ENCODE measurements at regions not wholly inside any gene's neighbourhood (a gene's known extent, or its start where the extent isn't known, plus 50 kb on each side); places are given as distances from the start of the nearest gene placed in this dataset.
"Not testable (repeated sequence)": the region's sequence is repeated elsewhere in the genome, so short reads cannot be mapped to it uniquely, and the experiment has no call there.

DNA sequence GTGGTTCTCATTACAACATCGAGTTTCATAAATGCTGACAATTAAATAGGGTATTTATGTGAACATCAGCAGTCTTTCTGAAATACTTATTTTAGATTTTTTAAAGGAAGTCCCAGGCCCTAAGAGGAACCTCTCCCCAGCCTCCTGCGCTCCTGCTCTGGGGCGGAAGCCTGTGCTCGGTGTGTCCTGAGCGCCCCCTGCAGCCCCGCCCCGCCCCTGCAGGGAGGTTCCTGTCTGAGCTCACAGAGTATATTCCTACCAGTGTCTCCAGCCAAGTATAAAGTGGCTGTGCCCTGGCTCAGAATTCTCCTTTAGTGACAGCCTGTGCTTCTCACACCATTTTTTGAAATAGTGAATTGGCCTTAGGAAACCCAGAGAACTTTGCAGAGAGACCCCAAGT lies 567.9 kb downstream of the GOLGA6L6 start:
- TF ChIP-seq, protein P1, sequence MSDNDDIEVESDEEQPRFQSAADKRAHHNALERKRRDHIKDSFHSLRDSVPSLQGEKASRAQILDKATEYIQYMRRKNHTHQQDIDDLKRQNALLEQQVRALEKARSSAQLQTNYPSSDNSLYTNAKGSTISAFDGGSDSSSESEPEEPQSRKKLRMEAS (IDR thresholded peaks at IDR 0.05), result no peak
- TF ChIP-seq, protein P2, sequence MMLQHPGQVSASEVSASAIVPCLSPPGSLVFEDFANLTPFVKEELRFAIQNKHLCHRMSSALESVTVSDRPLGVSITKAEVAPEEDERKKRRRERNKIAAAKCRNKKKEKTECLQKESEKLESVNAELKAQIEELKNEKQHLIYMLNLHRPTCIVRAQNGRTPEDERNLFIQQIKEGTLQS (IDR thresholded peaks at IDR 0.05), result no peak
- TF ChIP-seq GABPA (IDR thresholded peaks at IDR 0.05 in 1 of 2, conservative IDR thresholded peaks at IDR 0.05 in 1 of 2) (no peak), HNF4A (conservative IDR thresholded peaks at IDR 0.05) (no peak), JUND (IDR thresholded peaks at IDR 0.05) (no peak)
- TF ChIP-seq, protein P3, sequence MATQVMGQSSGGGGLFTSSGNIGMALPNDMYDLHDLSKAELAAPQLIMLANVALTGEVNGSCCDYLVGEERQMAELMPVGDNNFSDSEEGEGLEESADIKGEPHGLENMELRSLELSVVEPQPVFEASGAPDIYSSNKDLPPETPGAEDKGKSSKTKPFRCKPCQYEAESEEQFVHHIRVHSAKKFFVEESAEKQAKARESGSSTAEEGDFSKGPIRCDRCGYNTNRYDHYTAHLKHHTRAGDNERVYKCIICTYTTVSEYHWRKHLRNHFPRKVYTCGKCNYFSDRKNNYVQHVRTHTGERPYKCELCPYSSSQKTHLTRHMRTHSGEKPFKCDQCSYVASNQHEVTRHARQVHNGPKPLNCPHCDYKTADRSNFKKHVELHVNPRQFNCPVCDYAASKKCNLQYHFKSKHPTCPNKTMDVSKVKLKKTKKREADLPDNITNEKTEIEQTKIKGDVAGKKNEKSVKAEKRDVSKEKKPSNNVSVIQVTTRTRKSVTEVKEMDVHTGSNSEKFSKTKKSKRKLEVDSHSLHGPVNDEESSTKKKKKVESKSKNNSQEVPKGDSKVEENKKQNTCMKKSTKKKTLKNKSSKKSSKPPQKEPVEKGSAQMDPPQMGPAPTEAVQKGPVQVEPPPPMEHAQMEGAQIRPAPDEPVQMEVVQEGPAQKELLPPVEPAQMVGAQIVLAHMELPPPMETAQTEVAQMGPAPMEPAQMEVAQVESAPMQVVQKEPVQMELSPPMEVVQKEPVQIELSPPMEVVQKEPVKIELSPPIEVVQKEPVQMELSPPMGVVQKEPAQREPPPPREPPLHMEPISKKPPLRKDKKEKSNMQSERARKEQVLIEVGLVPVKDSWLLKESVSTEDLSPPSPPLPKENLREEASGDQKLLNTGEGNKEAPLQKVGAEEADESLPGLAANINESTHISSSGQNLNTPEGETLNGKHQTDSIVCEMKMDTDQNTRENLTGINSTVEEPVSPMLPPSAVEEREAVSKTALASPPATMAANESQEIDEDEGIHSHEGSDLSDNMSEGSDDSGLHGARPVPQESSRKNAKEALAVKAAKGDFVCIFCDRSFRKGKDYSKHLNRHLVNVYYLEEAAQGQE (IDR thresholded peaks at IDR 0.05), result no peak
- no peaks in the 10 kb centered on the region for H3K9me3 ChIP-seq (ENCODE audit: control insufficient read depth in 4 of 4, low read length in 3 of 4)
- no peak for DNase-seq (ENCODE audit: low spot score)
- no peaks in the 10 kb centered on the region for H3K27me3 ChIP-seq (ENCODE audit: control insufficient read depth in 4 of 4, insufficient read depth in 4 of 4, low read length in 3 of 4)
- H3K4me1 ChIP-seq (ENCODE audit: control insufficient read depth in 4 of 4, insufficient read depth in 4 of 4, low read length in 3 of 4), result no peaks in the 10 kb centered on the region
- H3K4me3 ChIP-seq (ENCODE audit: low read depth in 1 of 3, low read length in 3 of 3), result no peak overlapping the region
- no peak overlapping the region for H3K9ac ChIP-seq (ENCODE audit: low read depth in 1 of 2, low read length in 2 of 2)
- no peak overlapping the region for H3K27ac ChIP-seq (ENCODE audit: low read depth in 1 of 2, low read length in 2 of 2)
- H3K36me3 ChIP-seq (ENCODE audit: control insufficient read depth in 4 of 4, insufficient read depth in 3 of 4, low read depth in 1 of 4, low read length in 3 of 4), result no peaks in the 10 kb centered on the region
- WGBS, result 13% methylated on average over 7 of the region's 7 CpGs

DNA sequence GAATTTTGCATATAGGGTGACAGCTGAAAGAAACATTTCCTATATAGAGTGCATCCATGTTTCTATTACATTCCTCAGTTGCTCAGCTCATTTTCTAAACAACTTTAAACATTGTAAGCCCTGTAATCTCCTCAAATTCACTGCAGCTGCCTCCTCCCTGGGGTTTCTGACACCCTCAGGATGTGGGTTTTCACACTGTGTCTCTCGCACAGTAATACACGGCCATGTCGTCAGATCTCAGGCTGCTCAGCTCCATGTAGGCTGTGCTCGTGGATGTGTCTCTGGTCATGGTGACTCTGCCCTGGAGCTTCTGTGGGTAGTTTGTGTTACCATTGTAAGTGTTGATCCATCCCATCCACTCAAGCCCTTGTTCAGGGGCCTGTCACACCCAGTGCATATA lies 569.0 kb downstream of the GOLGA6L6 start:
- DNase-seq (ENCODE audit: low spot score); H3K9ac ChIP-seq (ENCODE audit: low read depth in 1 of 2, low read length in 2 of 2); H3K9me3 ChIP-seq (ENCODE audit: control insufficient read depth in 4 of 4, low read length in 3 of 4); H3K27me3 ChIP-seq (ENCODE audit: control insufficient read depth in 4 of 4, insufficient read depth in 4 of 4, low read length in 3 of 4); H3K4me1 ChIP-seq (ENCODE audit: control insufficient read depth in 4 of 4, insufficient read depth in 4 of 4, low read length in 3 of 4); H3K4me3 ChIP-seq (ENCODE audit: low read depth in 1 of 3, low read length in 3 of 3); H3K36me3 ChIP-seq (ENCODE audit: control insufficient read depth in 4 of 4, insufficient read depth in 3 of 4, low read depth in 1 of 4, low read length in 3 of 4); H3K27ac ChIP-seq (ENCODE audit: low read depth in 1 of 2, low read length in 2 of 2): not testable (repeated sequence)
- WGBS, result 67% methylated on average over 4 of the region's 4 CpGs

DNA sequence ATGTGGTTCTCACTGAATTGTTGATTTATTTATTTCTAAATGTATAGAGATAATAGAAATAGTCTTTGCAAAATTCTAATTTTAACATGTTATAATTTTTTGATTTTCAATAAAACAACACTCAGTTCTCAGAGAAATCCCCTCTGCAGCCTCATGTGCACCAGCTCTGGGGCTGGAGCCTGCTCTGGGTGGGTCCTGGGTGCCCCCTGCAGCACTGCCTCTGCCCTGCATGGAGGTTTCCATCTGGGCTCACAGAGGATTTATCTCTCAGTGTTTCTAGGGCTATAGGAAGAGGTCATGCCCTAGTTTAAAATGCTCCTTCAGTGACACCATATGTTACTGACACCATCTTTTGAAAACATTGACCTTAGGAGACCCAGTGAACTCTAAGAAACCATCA lies 576.0 kb downstream of the GOLGA6L6 start:
- not testable (repeated sequence) for H3K27me3 ChIP-seq (ENCODE audit: control insufficient read depth in 4 of 4, insufficient read depth in 4 of 4, low read length in 3 of 4); H3K4me1 ChIP-seq (ENCODE audit: control insufficient read depth in 4 of 4, insufficient read depth in 4 of 4, low read length in 3 of 4); H3K9me3 ChIP-seq (ENCODE audit: control insufficient read depth in 4 of 4, low read length in 3 of 4); H3K9ac ChIP-seq (ENCODE audit: low read depth in 1 of 2, low read length in 2 of 2); H3K36me3 ChIP-seq (ENCODE audit: control insufficient read depth in 4 of 4, insufficient read depth in 3 of 4, low read depth in 1 of 4, low read length in 3 of 4); DNase-seq (ENCODE audit: low spot score); H3K27ac ChIP-seq (ENCODE audit: low read depth in 1 of 2, low read length in 2 of 2); H3K4me3 ChIP-seq (ENCODE audit: low read depth in 1 of 3, low read length in 3 of 3)

- not testable (repeated sequence) for H3K27me3 ChIP-seq (ENCODE audit: control insufficient read depth in 4 of 4, insufficient read depth in 4 of 4, low read length in 3 of 4); DNase-seq (ENCODE audit: low spot score); H3K27ac ChIP-seq (ENCODE audit: low read depth in 1 of 2, low read length in 2 of 2); H3K4me3 ChIP-seq (ENCODE audit: low read depth in 1 of 3, low read length in 3 of 3); H3K4me1 ChIP-seq (ENCODE audit: control insufficient read depth in 4 of 4, insufficient read depth in 4 of 4, low read length in 3 of 4); H3K36me3 ChIP-seq (ENCODE audit: control insufficient read depth in 4 of 4, insufficient read depth in 3 of 4, low read depth in 1 of 4, low read length in 3 of 4); H3K9me3 ChIP-seq (ENCODE audit: control insufficient read depth in 4 of 4, low read length in 3 of 4); H3K9ac ChIP-seq (ENCODE audit: low read depth in 1 of 2, low read length in 2 of 2)
- 48% methylated on average over 1 of the region's 1 CpG for WGBS
Observed at GRCh38 chr15:19964480-19964879, 577.1 kb downstream of the GOLGA6L6 start.

Measured in liver (tissue), 7 donors.